Body of pancreas (tissue), 4 donors: ENCODE measurements at regions not wholly inside any gene's neighbourhood (a gene's known extent, or its start where the extent isn't known, plus 50 kb on each side); places are given as distances from the start of the nearest gene placed in this dataset.

Source experiments
- ATAC-seq: fragments of 150-250 bp; one replicate; pipeline ENCODE4 v1.9.1; 2016
- DNase-seq, 4 donors: peaks; one replicate each; pipeline ENCODE4 v3.0.0-alpha.2; 2019
- H3K27ac ChIP-seq, 4 donors: fragments of 200-600 bp; sonication (generic); 1 replicate in 3 of 4; 2 replicates in 1 of 4; pipeline versions ENCODE4 v1.5.1 to v1.6.1; 2016 to 2019; ENCODE audit warnings: mild to moderate bottlenecking in 1 of 4, mixed read lengths in 1 of 4, moderate library complexity in 1 of 4
- H3K27me3 ChIP-seq, 2 donors: fragments of 200-600 bp; sonication (generic); one replicate each; pipeline ENCODE4 v1.6.0; 2016; ENCODE audit warnings: mild to moderate bottlenecking in 1 of 2
- H3K36me3 ChIP-seq, 2 donors: fragments of 200-600 bp; sonication (generic); replicated peaks in 1 of 2; 2 replicates each; pipeline ENCODE4 v1.5.1; 2016; ENCODE audit warnings: low read depth in 2 of 2; ENCODE audit not compliant: insufficient read depth in 1 of 2
- H3K4me1 ChIP-seq: fragments of 200-600 bp; sonication (generic); one replicate; pipeline ENCODE4 v1.6.0; 2016
- H3K4me3 ChIP-seq, 2 donors: fragments of 200-600 bp; sonication (generic); 1 replicate in 1 of 2; 2 replicates in 1 of 2; pipeline ENCODE4 v1.5.1; 2016 to 2019
- H3K9me3 ChIP-seq, 3 donors: fragments of 200-600 bp; sonication (generic); 1 replicate in 2 of 3; 2 replicates in 1 of 3; pipeline ENCODE4 v1.5.1; 2016
- CTCF ChIP-seq, 7 experiments: fragments of 450-650 bp in 4 of 7; fragments of 200-600 bp in 3 of 7; sonication (generic) in 3 of 7; IDR thresholded peaks; one replicate each; pipeline ENCODE4 v1.5.1; 2016 to 2019; ENCODE audit warnings: antibody characterized with exemption in 7 of 7
- POLR2A ChIP-seq, 3 donors: fragments of 450-650 bp; IDR thresholded peaks; one replicate each; pipeline ENCODE4 v1.6.1; 2016; ENCODE audit warnings: antibody characterized with exemption in 3 of 3, mild to moderate bottlenecking in 2 of 3
- WGBS, 2 donors: methylation state at CpG; one replicate each; pipeline ENCODE4 v1.1.5; 2017; 5-methylcytosine and 5-hydroxymethylcytosine counted together
- intact Hi-C: fragments of 100-400 bp; cut with DNase I; formaldehyde crosslinking; loops from one replicate; pipeline ENCODE4 v1.15.1; 2023

GRCh38 chr10:128517167-128517566, 390.9 kb upstream of the MKI67 start:
- H3K27me3 ChIP-seq, result no peaks in the 10 kb centered on the region
- no peaks in the 10 kb centered on the region for H3K4me1 ChIP-seq
- DNase-seq (no peak), ATAC-seq (no peak)
- TF ChIP-seq CTCF (IDR thresholded peaks at IDR 0.05) (no peak), POLR2A (IDR thresholded peaks at IDR 0.05) (no peak)
- H3K27ac ChIP-seq, result no peak overlapping the region
- H3K9me3 ChIP-seq, result no peaks in the 10 kb centered on the region
- H3K4me3 ChIP-seq, result no peak overlapping the region
- WGBS, 2 donors, result 67 to 71% methylated on average over 10 to 11 of the region's 11 CpGs
- intact Hi-C loops, result no loop called here
- no peaks in the 10 kb centered on the region for H3K36me3 ChIP-seq

GRCh38 chr10:128518000-128518399, 391.8 kb upstream of the MKI67 start:
- no peaks in the 10 kb centered on the region for H3K36me3 ChIP-seq
- no peak overlapping the region for H3K27ac ChIP-seq
- intact Hi-C loops, result no loop called here

GRCh38 chr10:128519581-128519980, 393.4 kb upstream of the MKI67 start:
- ATAC-seq (no peak), DNase-seq (no peak)
- 45 to 71% methylated on average over 3 to 6 of the region's 6 CpGs for WGBS, 2 donors

More at GRCh38 chr10:128518000-128518399, 391.8 kb upstream of the MKI67 start:
- no peaks in the 10 kb centered on the region for H3K9me3 ChIP-seq
- no peaks in the 10 kb centered on the region for H3K27me3 ChIP-seq
- TF ChIP-seq POLR2A (IDR thresholded peaks at IDR 0.05), result no peak
- TF ChIP-seq CTCF (IDR thresholded peaks at IDR 0.05), result no peak
- H3K4me3 ChIP-seq, result no peak overlapping the region
- 60 to 62% methylated on average over 11 of the region's 11 CpGs for WGBS, 2 donors
- H3K4me1 ChIP-seq, result no peaks in the 10 kb centered on the region
- DNase-seq (no peak), ATAC-seq (no peak)

GRCh38 chr10:128520211-128520815, 394.1 kb upstream of the MKI67 start:
- Histone ChIP-seq H3K4me1 (no peaks in the 10 kb centered on the region), H3K36me3 (no peaks in the 10 kb centered on the region), H3K9me3 (no peaks in the 10 kb centered on the region), H3K4me3 (no peak overlapping the region), H3K27me3 (no peaks in the 10 kb centered on the region), H3K27ac (no peak overlapping the region)
- intact Hi-C loops, result no loop called here
- 65 to 67% methylated on average over 8 to 11 of the region's 11 CpGs for WGBS, 2 donors
- DNase-seq, result no peak
- no peak for ATAC-seq
- TF ChIP-seq CTCF (IDR thresholded peaks at IDR 0.05), result no peak
- no peak for TF ChIP-seq POLR2A (IDR thresholded peaks at IDR 0.05)

More at GRCh38 chr10:128519581-128519980, 393.4 kb upstream of the MKI67 start:
- no peak overlapping the region for H3K4me3 ChIP-seq
- TF ChIP-seq POLR2A (IDR thresholded peaks at IDR 0.05), result no peak
- intact Hi-C loops, result no loop called here
- H3K36me3 ChIP-seq, result no peaks in the 10 kb centered on the region
- H3K9me3 ChIP-seq, result no peaks in the 10 kb centered on the region
- H3K4me1 ChIP-seq, result no peaks in the 10 kb centered on the region
- H3K27me3 ChIP-seq, result no peaks in the 10 kb centered on the region
- H3K27ac ChIP-seq, result no peak overlapping the region

GRCh38 chr10:128522551-128523308, 396.5 kb upstream of the MKI67 start:
- Histone ChIP-seq H3K36me3 (no peaks in the 10 kb centered on the region), H3K27me3 (no peaks in the 10 kb centered on the region), H3K9me3 (no peaks in the 10 kb centered on the region), H3K4me1 (no peaks in the 10 kb centered on the region), H3K4me3 (no peak overlapping the region), H3K27ac (no peak overlapping the region)
- DNase-seq, result no peak
- no peak for TF ChIP-seq CTCF (IDR thresholded peaks at IDR 0.05)
- ATAC-seq, result no peak
- WGBS, 2 donors, result 59 to 65% methylated on average over 9 of the region's 9 CpGs
- intact Hi-C loops, result no loop called here
